HUES48 (cell line): ENCODE measurements at regions not wholly inside any gene's neighbourhood (a gene's known extent, or its start where the extent isn't known, plus 50 kb on each side); places are given as distances from the start of the nearest gene placed in this dataset.

Experiments used
- H3K27ac ChIP-seq: one replicate; pipeline ENCODE4 v1.7.0; 2013; ENCODE audit warnings: low read depth, low read length, inconsistent platforms
- H3K27me3 ChIP-seq: 2 replicates; pipeline ENCODE4 v1.6.1; 2013; ENCODE audit warnings: mild to moderate bottlenecking, low read length; ENCODE audit not compliant: control insufficient read depth, insufficient read depth
- H3K36me3 ChIP-seq: 2 replicates; pipeline ENCODE4 v1.6.1; 2013; ENCODE audit warnings: low read length; ENCODE audit not compliant: control insufficient read depth, insufficient read depth
- H3K4me1 ChIP-seq: 2 replicates; pipeline ENCODE4 v1.6.1; 2013; ENCODE audit warnings: mild to moderate bottlenecking, low read length; ENCODE audit not compliant: control insufficient read depth, insufficient read depth
- H3K4me3 ChIP-seq: 2 replicates; pipeline ENCODE4 v1.5.1; 2013; ENCODE audit warnings: mild to moderate bottlenecking, low read depth, low read length
- H3K9ac ChIP-seq: 2 replicates; pipeline ENCODE4 v1.6.1; 2013; ENCODE audit warnings: mild to moderate bottlenecking, low read depth, low read length, moderate library complexity
- H3K9me3 ChIP-seq: 2 replicates; pipeline ENCODE4 v1.6.1; 2013; ENCODE audit warnings: low read length; ENCODE audit not compliant: control insufficient read depth, insufficient read depth

GRCh38 chr10:106139915-106140314 lies 1024.6 kb downstream of the SORCS1 start:
- Histone ChIP-seq H3K9me3 (no peaks in the 10 kb centered on the region), H3K36me3 (no peaks in the 10 kb centered on the region), H3K9ac (no peak overlapping the region), H3K4me1 (no peaks in the 10 kb centered on the region), H3K27ac (no peak overlapping the region), H3K4me3 (no peak overlapping the region), H3K27me3 (no peaks in the 10 kb centered on the region)

- H3K9ac ChIP-seq = no peak overlapping the region
- no peak overlapping the region for H3K4me3 ChIP-seq
- H3K4me1 ChIP-seq = no peaks in the 10 kb centered on the region
- no peak overlapping the region for H3K27ac ChIP-seq
- H3K36me3 ChIP-seq = no peaks in the 10 kb centered on the region
- H3K27me3 ChIP-seq = no peaks in the 10 kb centered on the region
- H3K9me3 ChIP-seq = no peaks in the 10 kb centered on the region
Observed at GRCh38 chr10:106136175-106136574, 1028.3 kb downstream of the SORCS1 start.

GRCh38 chr10:106134326-106135000 lies 1030.0 kb downstream of the SORCS1 start:
- Histone ChIP-seq H3K27ac (no peak overlapping the region), H3K27me3 (no peaks in the 10 kb centered on the region), H3K36me3 (no peaks in the 10 kb centered on the region), H3K9ac (no peak overlapping the region), H3K4me1 (no peaks in the 10 kb centered on the region), H3K9me3 (no peaks in the 10 kb centered on the region), H3K4me3 (no peak overlapping the region)

GRCh38 chr10:106133451-106133850 lies 1031.1 kb downstream of the SORCS1 start:
- H3K27ac ChIP-seq = no peak overlapping the region
- no peaks in the 10 kb centered on the region for H3K9me3 ChIP-seq
- H3K9ac ChIP-seq = no peak overlapping the region
- no peaks in the 10 kb centered on the region for H3K27me3 ChIP-seq
- H3K4me3 ChIP-seq = no peak overlapping the region
- no peaks in the 10 kb centered on the region for H3K36me3 ChIP-seq
- no peaks in the 10 kb centered on the region for H3K4me1 ChIP-seq

GRCh38 chr10:106132956-106133355 lies 1031.5 kb downstream of the SORCS1 start:
- no peaks in the 10 kb centered on the region for H3K36me3 ChIP-seq
- H3K9me3 ChIP-seq = no peaks in the 10 kb centered on the region
- H3K4me1 ChIP-seq = no peaks in the 10 kb centered on the region
- H3K9ac ChIP-seq = no peak overlapping the region
- no peaks in the 10 kb centered on the region for H3K27me3 ChIP-seq
- no peak overlapping the region for H3K27ac ChIP-seq
- H3K4me3 ChIP-seq = no peak overlapping the region

GRCh38 chr10:106114656-106115186 lies 1049.8 kb downstream of the SORCS1 start:
- no peaks in the 10 kb centered on the region for H3K27me3 ChIP-seq
- no peak overlapping the region for H3K27ac ChIP-seq
- no peak overlapping the region for H3K9ac ChIP-seq
- no peaks in the 10 kb centered on the region for H3K4me1 ChIP-seq
- no peak overlapping the region for H3K4me3 ChIP-seq
- no peaks in the 10 kb centered on the region for H3K9me3 ChIP-seq
- no peaks in the 10 kb centered on the region for H3K36me3 ChIP-seq

GRCh38 chr10:106111246-106111645 lies 1053.3 kb downstream of the SORCS1 start:
- no peaks in the 10 kb centered on the region for H3K27me3 ChIP-seq
- H3K36me3 ChIP-seq = no peaks in the 10 kb centered on the region
- H3K9ac ChIP-seq = no peak overlapping the region
- H3K27ac ChIP-seq = no peak overlapping the region
- H3K9me3 ChIP-seq = no peaks in the 10 kb centered on the region
- no peak overlapping the region for H3K4me3 ChIP-seq
- no peaks in the 10 kb centered on the region for H3K4me1 ChIP-seq

- H3K4me3 ChIP-seq = no peak overlapping the region
Observed at GRCh38 chr10:106107706-106108105, 1056.8 kb downstream of the SORCS1 start.

GRCh38 chr10:106106114-106106513 lies 1058.4 kb downstream of the SORCS1 start:
- H3K9ac ChIP-seq = no peak overlapping the region
- H3K4me3 ChIP-seq = no peak overlapping the region
- H3K9me3 ChIP-seq = no peaks in the 10 kb centered on the region
- no peaks in the 10 kb centered on the region for H3K4me1 ChIP-seq
- H3K27ac ChIP-seq = no peak overlapping the region
- H3K27me3 ChIP-seq = no peaks in the 10 kb centered on the region
- no peaks in the 10 kb centered on the region for H3K36me3 ChIP-seq

More at GRCh38 chr10:106107706-106108105, 1056.8 kb downstream of the SORCS1 start:
- Histone ChIP-seq H3K4me1 (no peaks in the 10 kb centered on the region), H3K36me3 (no peaks in the 10 kb centered on the region), H3K27me3 (no peaks in the 10 kb centered on the region), H3K9me3 (no peaks in the 10 kb centered on the region), H3K9ac (no peak overlapping the region), H3K27ac (no peak overlapping the region)

- Histone ChIP-seq H3K4me1 (no peaks in the 10 kb centered on the region), H3K36me3 (no peaks in the 10 kb centered on the region), H3K27ac (no peak overlapping the region), H3K9ac (no peak overlapping the region), H3K27me3 (no peaks in the 10 kb centered on the region), H3K9me3 (no peaks in the 10 kb centered on the region), H3K4me3 (no peak overlapping the region)
Observed at GRCh38 chr10:106089855-106090254, 1074.7 kb downstream of the SORCS1 start.

- no peak overlapping the region for H3K27ac ChIP-seq
- H3K4me1 ChIP-seq = no peaks in the 10 kb centered on the region
- H3K4me3 ChIP-seq = no peak overlapping the region
- no peaks in the 10 kb centered on the region for H3K27me3 ChIP-seq
- H3K9me3 ChIP-seq = no peaks in the 10 kb centered on the region
- H3K9ac ChIP-seq = 0 out of 2 replicates have a peak overlapping the region, but pooled peaks have one; percentile 1
- no peaks in the 10 kb centered on the region for H3K36me3 ChIP-seq
Observed at GRCh38 chr10:106086391-106086790, 1078.1 kb downstream of the SORCS1 start.
